Inflammatory macrophage treated with lipopolysaccharide for 1 hour (primary cell): ENCODE measurements at regions not wholly inside any gene's neighbourhood (a gene's known extent, or its start where the extent isn't known, plus 50 kb on each side); places are given as distances from the start of the nearest gene placed in this dataset.

ENCODE experiments used
- DNase-seq, 2 donors: peaks; one replicate each; pipeline ENCODE4 v3.0.0-alpha.2; 2020 to 2022

GRCh38 chr1:228899421-228899956, 164.2 kb downstream of the RHOU start:
- DNase-seq: no peak

GRCh38 chr1:228900099-228900885, 165.0 kb downstream of the RHOU start:
- no peak for DNase-seq

- DNase-seq: no peak
Observed at GRCh38 chr1:228900886-228901392, 165.7 kb downstream of the RHOU start.

GRCh38 chr1:228901936-228902681, 166.8 kb downstream of the RHOU start:
- DNase-seq: no peak

- no peak for DNase-seq
Observed at GRCh38 chr1:228902781-228903433, 167.6 kb downstream of the RHOU start.

- DNase-seq: no peak
Observed at GRCh38 chr1:228903434-228904071, 168.3 kb downstream of the RHOU start.

GRCh38 chr1:228904222-228904621, 168.9 kb downstream of the RHOU start:
- DNase-seq: no peak

- DNase-seq: no peak
Observed at GRCh38 chr1:228905701-228906101, 170.4 kb downstream of the RHOU start.

GRCh38 chr1:228906223-228906860, 171.1 kb downstream of the RHOU start:
- DNase-seq: no peak

- DNase-seq: no peak
Observed at GRCh38 chr1:228911225-228912210, 176.2 kb downstream of the RHOU start.

GRCh38 chr1:228913626-228914414, 178.5 kb downstream of the RHOU start:
- no peak for DNase-seq

GRCh38 chr1:228914700-228915099, 179.4 kb downstream of the RHOU start:
- no peak for DNase-seq

GRCh38 chr1:228917342-228917741, 182.1 kb downstream of the RHOU start:
- DNase-seq: no peak

GRCh38 chr1:228917755-228918154, 182.5 kb downstream of the RHOU start:
- no peak for DNase-seq

- no peak for DNase-seq
Observed at GRCh38 chr1:228918335-228918734, 183.1 kb downstream of the RHOU start.

GRCh38 chr1:228919914-228920313, 184.6 kb downstream of the RHOU start:
- no peak for DNase-seq

GRCh38 chr1:228920831-228921230, 185.6 kb downstream of the RHOU start:
- no peak for DNase-seq

GRCh38 chr1:228921481-228921880, 186.2 kb downstream of the RHOU start:
- DNase-seq: peak in 1 of 2 donors; percentile 42

GRCh38 chr1:228922722-228923376, 187.6 kb downstream of the RHOU start:
- no peak for DNase-seq
